Bronchial epithelial cell (primary cell): ENCODE measurements at regions not wholly inside any gene's neighbourhood (a gene's known extent, or its start where the extent isn't known, plus 50 kb on each side); places are given as distances from the start of the nearest gene placed in this dataset.

Experiments used
- DNase-seq: peaks from one replicate; pipeline ENCODE4 v3.0.0-alpha.2; 2010; ENCODE audit warnings: low read depth
- FAIRE-seq: peaks from 2 replicates; lab custom pipeline; 2011; peaks lifted over from hg19 to GRCh38; lab: Jason Lieb, UNC
- H3K27me3 ChIP-seq: 2 replicates; pipeline ENCODE4 v1.5.1; 2011; ENCODE audit warnings: low read length; ENCODE audit not compliant: control insufficient read depth, insufficient read depth
- H3K36me3 ChIP-seq: 2 replicates; pipeline ENCODE4 v1.5.1; 2011; ENCODE audit warnings: low read length; ENCODE audit not compliant: control insufficient read depth, insufficient read depth
- H3K4me3 ChIP-seq: 2 replicates; pipeline ENCODE4 v1.5.1; 2011; ENCODE audit warnings: mild to moderate bottlenecking, low read depth, low read length, control low read depth
- TF ChIP-seq, protein P1 (sequence below): IDR thresholded peaks from 2 replicates; pipeline ENCODE4 v1.5.1; 2011; ENCODE audit warnings: mild to moderate bottlenecking, moderate library complexity, low read length, control low read depth, inconsistent platforms; ENCODE audit not compliant: insufficient read depth, severe bottlenecking

- no peaks in the 10 kb centered on the region for H3K27me3 ChIP-seq
- no peaks in the 10 kb centered on the region for H3K36me3 ChIP-seq
- DNase-seq (peak; percentile 29), FAIRE-seq (no peak)
- no peak overlapping the region for H3K4me3 ChIP-seq
- TF ChIP-seq, protein P1, sequence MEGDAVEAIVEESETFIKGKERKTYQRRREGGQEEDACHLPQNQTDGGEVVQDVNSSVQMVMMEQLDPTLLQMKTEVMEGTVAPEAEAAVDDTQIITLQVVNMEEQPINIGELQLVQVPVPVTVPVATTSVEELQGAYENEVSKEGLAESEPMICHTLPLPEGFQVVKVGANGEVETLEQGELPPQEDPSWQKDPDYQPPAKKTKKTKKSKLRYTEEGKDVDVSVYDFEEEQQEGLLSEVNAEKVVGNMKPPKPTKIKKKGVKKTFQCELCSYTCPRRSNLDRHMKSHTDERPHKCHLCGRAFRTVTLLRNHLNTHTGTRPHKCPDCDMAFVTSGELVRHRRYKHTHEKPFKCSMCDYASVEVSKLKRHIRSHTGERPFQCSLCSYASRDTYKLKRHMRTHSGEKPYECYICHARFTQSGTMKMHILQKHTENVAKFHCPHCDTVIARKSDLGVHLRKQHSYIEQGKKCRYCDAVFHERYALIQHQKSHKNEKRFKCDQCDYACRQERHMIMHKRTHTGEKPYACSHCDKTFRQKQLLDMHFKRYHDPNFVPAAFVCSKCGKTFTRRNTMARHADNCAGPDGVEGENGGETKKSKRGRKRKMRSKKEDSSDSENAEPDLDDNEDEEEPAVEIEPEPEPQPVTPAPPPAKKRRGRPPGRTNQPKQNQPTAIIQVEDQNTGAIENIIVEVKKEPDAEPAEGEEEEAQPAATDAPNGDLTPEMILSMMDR: no peak
These were observed 158.4 kb upstream of the IGF1 start for GRCh38 chr12:102638777-102639176.

DNA sequence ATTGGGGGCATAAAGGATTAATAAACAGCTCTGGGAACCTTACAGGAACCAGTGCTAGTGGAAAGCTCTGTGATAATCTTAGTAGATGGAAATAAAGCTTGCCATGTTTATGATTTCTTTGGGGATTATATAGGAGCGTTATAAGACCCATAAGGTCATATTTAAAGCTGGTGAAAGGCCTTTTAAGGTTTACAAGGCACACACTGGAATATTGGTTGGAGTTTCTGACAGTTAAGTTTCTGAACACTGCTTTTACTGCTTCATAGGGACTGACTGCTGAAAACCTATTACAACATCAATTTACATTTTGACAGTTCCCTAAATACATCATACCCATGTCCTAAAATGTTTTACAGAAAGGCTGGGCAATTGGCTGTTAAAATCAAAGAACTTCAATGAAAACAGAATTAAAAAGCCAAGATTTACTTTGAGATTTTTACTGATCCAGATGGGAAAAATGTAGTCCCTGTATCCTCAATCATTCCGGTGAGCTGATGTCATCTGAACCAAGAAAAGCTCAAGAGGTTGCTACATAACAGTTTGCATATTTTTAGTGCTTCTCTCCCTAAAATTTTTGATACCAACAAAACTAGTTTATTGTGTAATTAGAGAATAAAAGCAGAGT lies 153.7 kb upstream of the IGF1 start:
- Histone ChIP-seq H3K27me3 (no peaks in the 10 kb centered on the region), H3K36me3 (no peaks in the 10 kb centered on the region), H3K4me3 (no peak overlapping the region)
- DNase-seq (no peak), FAIRE-seq (no peak)
- TF ChIP-seq, protein P1: no peak

DNA sequence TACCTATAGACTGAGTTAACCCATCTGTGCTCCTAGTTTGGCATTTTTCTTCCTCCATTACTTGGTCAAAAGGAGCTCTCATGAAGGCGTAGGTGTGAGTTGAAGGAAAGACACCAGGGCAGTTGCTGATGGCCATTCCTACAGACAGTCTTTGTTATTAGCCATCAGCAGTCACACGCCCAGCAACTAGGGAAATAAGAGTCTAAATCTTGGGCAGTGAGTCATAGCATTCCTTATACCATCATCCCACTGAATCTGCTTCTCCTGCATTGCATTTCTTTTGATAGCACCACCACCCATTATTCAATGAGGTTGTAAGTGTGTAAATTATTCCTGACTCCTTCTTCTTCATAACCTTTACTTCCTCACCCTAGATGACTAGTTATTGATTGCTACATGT lies 150.9 kb upstream of the IGF1 start:
- TF ChIP-seq, protein P1: no peak
- FAIRE-seq: no peak
- peak; percentile 37 for DNase-seq
- no peaks in the 10 kb centered on the region for H3K27me3 ChIP-seq
- no peaks in the 10 kb centered on the region for H3K36me3 ChIP-seq
- no peak overlapping the region for H3K4me3 ChIP-seq

GRCh38 chr12:102629262-102629888 lies 149.0 kb upstream of the IGF1 start:
- FAIRE-seq (no peak), DNase-seq (no peak)
- Histone ChIP-seq H3K27me3 (no peaks in the 10 kb centered on the region), H3K4me3 (no peak overlapping the region), H3K36me3 (no peaks in the 10 kb centered on the region)
- TF ChIP-seq, protein P1: no peak

GRCh38 chr12:102625819-102626218 lies 145.5 kb upstream of the IGF1 start:
- no peak for DNase-seq
- Histone ChIP-seq H3K27me3 (no peaks in the 10 kb centered on the region), H3K4me3 (no peak overlapping the region), H3K36me3 (no peaks in the 10 kb centered on the region)
- no peak for FAIRE-seq
- TF ChIP-seq, protein P1: no peak
